CD4-positive, alpha-beta T cell treated with Interleukin-10 for 1 hour (primary cell): ENCODE measurements at regions not wholly inside any gene's neighbourhood (a gene's known extent, or its start where the extent isn't known, plus 50 kb on each side); places are given as distances from the start of the nearest gene placed in this dataset.

Experiments
- DNase-seq: peaks from one replicate; pipeline ENCODE4 v3.0.0-alpha.2; 2020

DNA sequence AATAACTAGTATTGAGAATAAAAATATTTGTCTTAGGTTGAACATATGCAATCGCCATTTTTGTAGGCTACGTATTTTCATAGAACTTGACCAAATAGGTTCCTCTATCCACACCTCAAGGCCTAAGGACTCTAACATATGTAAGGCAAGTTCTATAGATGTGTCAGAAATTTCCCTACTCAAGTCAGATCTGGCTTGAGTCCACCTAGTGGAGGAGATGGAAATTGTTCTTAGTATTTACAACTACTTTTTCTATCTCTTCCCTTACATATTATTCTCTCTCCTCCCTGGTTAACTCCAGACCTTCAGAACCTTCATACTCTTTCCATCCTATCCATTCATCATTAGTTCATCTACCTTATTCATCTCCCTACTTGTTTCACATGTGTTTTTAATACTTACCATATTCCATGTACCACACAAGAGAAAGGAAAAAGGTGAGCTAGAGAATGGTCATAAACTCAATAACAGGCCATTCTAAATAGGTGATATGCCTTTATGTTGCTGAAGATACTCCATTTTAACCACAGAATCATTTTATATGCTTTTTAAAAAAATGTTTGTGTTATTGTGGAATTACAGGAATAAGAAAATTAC lies 174.5 kb upstream of the HDAC9 start:
- DNase-seq: peak; percentile 35

DNA sequence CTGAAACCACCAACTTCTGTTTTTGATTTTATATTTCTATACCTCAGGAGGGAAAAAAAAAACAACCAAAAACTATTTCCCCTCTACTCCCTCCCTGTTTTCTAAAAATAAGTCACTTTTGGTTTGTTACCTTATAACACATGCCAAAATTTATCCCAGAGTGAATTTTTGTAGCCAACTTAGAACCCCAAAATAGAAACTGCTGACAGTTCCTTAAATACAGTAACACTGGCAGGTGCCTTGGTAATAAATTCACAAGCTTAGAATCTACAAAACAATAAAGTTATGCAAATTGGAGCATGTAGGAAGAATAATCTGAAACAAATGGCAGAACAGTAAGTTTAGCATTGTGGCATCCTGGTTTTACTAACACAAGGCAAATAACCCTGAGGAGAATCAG lies 165.0 kb upstream of the HDAC9 start:
- DNase-seq: no peak

DNA sequence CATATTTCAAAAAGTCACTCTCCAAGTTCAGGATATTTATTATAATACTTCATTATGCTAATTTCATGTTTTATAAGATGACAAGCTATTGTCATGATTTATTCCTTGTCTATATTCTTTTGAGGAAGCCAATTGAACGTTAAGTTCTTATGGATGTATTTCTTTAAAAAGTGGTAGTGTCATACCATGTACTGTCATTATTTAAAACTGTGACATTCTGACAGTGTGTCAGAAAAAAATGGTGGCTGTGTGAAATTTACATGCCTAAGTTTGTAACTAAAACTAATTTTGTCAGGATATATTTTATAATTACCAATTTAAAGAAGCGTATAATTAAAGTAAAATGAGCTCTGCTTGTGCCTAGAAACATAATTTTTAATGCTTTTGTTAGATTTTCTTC lies 158.9 kb upstream of the HDAC9 start:
- no peak for DNase-seq

- no peak for DNase-seq
Observed at GRCh38 chr7:18337048-18337809, 158.3 kb upstream of the HDAC9 start.

DNA sequence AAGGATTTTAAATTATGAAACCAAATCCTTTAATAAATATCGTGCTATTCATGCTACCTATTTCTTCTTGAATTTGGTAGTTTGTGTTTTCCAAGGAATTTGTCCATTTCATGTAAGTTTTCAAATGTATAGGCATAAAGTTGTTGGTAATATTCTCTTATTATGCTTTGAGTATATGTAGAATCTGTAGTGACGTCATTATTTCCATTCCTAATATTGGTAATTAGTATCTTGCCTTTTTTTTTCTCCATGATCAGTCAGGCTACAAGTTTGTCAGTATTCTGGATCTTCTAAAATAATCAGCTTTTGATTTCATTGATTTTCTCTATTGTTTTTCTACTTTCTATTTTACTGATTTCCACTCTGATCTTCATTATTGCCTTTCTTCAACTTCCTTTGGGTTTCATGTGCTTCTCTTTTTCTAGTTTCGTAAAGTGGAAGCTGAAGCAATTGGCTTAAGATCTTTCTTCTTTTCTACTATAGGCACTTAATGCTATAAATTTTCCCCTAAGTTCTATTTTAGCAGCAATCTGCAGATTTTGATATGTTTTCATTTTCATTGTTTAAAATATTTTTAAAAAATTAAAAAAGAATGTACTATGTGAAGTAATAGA lies 156.5 kb upstream of the HDAC9 start:
- DNase-seq: no peak

- DNase-seq: no peak
Observed at GRCh38 chr7:18341756-18342155, 153.8 kb upstream of the HDAC9 start.

- no peak for DNase-seq
Observed at GRCh38 chr7:18343047-18343446, 152.5 kb upstream of the HDAC9 start.

- no peak for DNase-seq
Observed at GRCh38 chr7:18344536-18344935, 151.0 kb upstream of the HDAC9 start.

DNA sequence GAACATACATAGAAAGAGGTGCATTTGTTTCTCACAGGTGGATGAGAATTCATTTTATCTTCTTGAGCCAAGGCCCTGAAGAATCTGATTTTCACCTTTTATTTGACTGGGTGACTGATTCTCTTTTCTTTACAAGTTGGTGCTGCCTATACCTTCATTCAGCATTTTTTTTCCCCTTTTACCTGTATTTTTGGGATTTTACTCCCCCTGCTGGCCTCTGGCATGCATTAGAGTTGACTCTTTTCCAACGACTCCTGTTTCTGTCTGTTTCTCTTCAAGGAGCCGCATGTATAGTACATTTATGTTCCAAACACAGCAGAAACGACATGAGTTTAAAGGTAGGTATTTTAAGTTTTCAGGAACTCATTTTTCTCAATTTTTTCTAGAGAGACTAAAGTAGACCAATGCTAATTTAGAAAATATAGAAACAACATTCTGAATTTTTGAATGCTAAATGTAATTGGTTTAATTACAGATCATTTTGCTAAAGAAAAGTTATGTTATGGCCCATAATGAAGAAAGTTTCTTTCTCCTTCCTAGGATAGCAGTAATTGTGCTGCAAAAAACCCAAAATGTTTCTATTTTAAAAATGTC lies 149.8 kb upstream of the HDAC9 start:
- DNase-seq: peak; percentile 48

DNA sequence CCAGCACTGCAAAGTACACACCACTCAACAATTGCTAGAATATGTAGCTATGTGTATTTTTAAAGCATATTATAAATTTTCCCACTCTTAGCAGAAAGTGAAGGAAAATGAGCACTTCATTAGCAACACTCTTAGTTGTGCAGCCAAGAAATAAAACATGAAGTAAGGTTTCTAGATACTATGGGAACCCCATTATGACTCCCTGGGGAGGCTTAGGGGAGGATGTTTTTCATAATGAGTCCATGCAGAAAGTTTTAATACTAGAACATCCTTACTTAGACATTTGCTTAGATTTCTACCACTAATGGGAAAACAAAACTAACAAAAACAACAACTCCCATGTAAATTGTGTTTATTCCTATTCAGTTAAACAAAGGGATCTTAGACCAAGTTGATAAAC lies 148.4 kb upstream of the HDAC9 start:
- DNase-seq: no peak

DNA sequence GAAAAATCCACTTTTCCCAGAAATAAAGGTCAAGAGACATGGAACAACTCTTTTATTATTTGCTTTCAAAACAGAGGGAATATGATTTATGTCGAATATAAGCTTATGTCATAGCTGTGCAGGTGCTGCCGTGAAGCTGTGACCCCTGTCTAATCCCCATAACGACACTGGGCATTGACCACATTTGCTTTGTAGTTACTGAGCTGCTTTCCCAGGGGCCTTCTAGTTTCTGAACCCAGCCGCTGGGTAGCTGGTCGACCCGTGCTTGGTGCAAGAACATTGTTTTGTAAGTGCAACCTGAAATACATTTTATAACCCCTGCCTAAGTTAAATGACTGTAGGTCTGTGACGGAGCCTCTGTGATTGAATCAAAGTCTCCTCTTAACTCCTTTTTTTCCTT lies 144.9 kb upstream of the HDAC9 start:
- no peak for DNase-seq

DNA sequence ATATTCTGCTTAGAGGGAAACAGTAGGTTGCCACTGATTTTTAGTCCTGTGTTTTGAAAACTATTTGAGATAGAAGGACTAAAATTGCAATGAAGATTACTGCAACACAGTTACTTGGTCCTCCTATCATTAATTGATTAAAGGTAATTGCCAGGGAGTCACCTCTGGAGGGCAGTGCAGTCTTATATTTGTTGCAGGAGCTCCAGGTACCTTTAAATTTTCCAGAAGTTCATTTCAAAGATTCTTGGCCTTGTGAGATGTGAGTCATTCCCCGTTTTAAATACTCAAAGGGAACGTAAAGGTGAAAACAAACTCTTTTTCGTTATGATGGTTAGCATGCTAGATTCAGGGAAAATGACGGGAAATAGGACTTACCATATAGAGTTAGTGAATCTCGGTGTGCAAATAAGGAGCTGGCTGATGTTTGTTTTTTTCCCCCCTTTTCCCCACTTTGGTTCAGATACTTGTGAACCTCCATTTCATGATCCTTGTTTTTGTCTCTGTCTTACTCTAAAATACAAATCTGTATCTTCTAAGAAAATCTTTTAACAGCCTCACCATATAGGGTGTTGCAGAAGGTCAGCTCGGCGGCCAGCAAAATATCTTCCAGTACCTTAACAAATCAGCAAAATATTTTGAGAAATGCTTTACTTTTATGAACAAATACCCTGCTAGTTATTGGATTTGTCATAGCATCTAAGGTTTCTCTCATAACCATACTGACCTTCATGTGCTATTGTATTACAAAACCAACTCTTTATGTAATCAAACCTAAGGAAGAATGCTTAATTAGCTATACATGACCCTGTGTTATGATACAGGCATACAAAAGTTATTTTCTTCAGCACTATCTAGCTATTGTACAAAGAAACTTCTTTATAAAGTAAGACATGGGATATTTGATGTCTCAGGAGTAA lies 143.0 kb upstream of the HDAC9 start:
- peak; percentile 28 for DNase-seq

DNA sequence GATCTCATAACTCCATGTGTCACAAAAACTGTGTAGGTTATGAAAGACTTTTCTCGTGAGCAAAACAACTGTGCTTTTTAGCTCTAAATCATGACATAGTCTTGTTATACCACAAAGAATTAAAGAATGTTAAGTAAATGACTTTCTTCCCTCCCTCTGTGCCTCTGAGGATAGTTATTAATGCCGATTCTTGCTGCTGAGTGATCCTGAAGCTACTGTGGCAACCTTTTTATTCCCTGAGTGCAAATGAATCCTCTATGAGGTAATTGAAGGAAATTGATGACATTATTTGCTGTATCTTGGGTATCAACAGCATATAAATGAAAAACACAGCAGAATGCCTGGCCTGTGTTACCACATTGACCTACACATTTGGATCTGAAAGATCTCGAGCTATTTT lies 142.2 kb upstream of the HDAC9 start:
- no peak for DNase-seq

GRCh38 chr7:18354108-18355085 lies 141.2 kb upstream of the HDAC9 start:
- DNase-seq: no peak

DNA sequence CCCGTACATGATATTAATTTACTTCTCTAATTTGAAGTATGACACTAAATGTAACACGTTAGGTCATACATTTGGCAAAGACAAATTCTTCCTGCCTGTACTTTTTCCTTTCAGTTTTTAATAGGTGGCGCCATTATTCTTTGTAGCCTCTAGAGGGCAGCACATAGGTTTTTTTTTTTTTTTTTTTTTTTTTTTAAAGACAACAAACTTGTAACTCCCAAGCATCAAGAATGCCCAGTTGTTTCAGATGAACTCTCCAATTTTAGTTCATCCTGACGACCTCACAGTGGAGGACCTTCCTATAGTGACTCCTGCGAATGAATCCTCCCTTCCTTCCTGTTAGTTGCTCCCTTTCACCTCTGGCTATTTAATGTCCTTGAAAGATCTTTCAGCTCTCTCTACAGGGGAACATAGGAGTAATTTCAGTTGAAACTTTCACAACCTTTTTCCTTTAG lies 139.3 kb upstream of the HDAC9 start:
- peak; percentile 31 for DNase-seq

DNA sequence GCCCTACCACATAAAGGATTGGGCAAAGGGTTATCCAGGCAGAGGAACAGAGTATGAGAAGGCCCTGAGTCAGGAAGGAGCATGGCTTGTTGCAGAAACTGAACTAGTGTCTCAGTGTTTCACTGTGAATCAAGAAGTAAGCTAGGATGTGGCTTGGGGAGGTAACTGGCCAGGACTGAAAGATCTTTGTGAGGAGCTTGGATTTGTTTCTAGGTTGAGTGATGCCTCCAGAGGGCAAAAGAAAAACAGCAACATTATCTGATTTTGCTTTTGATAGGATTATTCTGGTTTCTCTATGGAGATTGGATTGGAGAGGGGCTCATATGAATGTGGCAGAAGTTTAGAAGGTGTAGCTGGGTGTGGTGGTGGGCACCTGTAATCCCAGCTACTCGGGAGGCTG lies 137.9 kb upstream of the HDAC9 start:
- no peak for DNase-seq

- DNase-seq: no peak
Observed at GRCh38 chr7:18361756-18362155, 133.8 kb upstream of the HDAC9 start.

- DNase-seq: no peak
Observed at GRCh38 chr7:18363751-18364380, 131.7 kb upstream of the HDAC9 start.

- DNase-seq: no peak
Observed at GRCh38 chr7:18364396-18364795, 131.2 kb upstream of the HDAC9 start.

DNA sequence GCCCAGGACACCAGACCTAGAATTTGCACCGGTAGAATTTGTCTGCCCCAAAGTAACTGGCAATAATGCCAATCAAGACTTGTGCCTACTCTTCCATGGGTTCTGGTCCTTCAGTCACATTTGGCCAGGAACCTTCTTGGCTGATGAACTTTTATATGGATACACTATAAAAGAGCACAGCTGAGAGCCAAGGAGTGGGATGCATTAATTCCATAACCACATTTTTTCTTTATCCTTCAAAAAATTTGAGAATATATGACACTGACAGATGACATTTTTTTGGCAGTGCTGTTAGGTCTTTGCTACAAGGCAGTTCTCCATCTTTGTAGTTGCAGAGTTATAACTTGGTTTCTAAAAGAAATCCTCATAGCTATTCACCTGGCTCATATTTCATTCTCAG lies 129.2 kb upstream of the HDAC9 start:
- DNase-seq: no peak

DNA sequence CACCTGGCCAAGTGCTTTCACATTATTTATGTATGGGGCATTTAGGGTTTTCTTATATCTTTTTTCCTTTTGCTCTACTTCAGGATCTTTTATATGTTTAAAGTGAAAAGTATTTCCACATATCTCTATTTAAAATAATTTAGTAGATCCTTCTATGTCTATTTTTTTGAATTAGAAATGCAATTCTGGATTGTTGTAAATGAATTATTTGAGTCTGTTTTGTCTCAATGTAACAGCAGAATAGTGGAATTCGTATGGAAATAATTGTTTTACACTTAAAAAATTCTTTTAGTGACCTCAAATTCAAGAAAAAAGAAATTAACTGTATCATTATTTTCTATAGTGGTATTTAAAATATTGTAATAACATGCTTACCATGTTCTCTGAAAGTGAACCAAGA lies 126.5 kb upstream of the HDAC9 start:
- no peak for DNase-seq
